Endodermal cell (in vitro differentiated cells): ENCODE measurements at regions not wholly inside any gene's neighbourhood (a gene's known extent, or its start where the extent isn't known, plus 50 kb on each side); places are given as distances from the start of the nearest gene placed in this dataset.

Experiments used
- DNase-seq: peaks from one replicate; pipeline ENCODE4 v3.0.0-alpha.2; 2017
- H3K27ac ChIP-seq: 2 replicates; pipeline ENCODE4 v1.5.1; 2013; ENCODE audit warnings: mild to moderate bottlenecking, low read depth, low read length, moderate library complexity
- H3K27me3 ChIP-seq: 2 replicates; pipeline ENCODE4 v1.6.1; 2013; ENCODE audit warnings: mild to moderate bottlenecking, low read length, moderate library complexity; ENCODE audit not compliant: insufficient read depth, control insufficient read depth, poor library complexity, severe bottlenecking
- H3K36me3 ChIP-seq: 2 replicates; pipeline ENCODE4 v1.7.0; 2013; ENCODE audit warnings: mild to moderate bottlenecking, low read length, moderate library complexity; ENCODE audit not compliant: control insufficient read depth, insufficient read depth
- H3K4me1 ChIP-seq: one replicate; pipeline ENCODE4 v1.7.0; 2013; ENCODE audit warnings: low read length; ENCODE audit not compliant: control insufficient read depth, insufficient read depth
- H3K4me3 ChIP-seq: 2 replicates; pipeline ENCODE4 v1.5.1; 2013; ENCODE audit warnings: mild to moderate bottlenecking, low read length, moderate library complexity
- H3K9ac ChIP-seq: 2 replicates; pipeline ENCODE4 v1.6.1; 2013; ENCODE audit warnings: mild to moderate bottlenecking, low read length, moderate library complexity; ENCODE audit not compliant: poor library complexity, severe bottlenecking; ENCODE audit errors: extremely low read depth
- H3K9me3 ChIP-seq: 2 replicates; pipeline ENCODE4 v1.6.1; 2013; ENCODE audit warnings: mild to moderate bottlenecking, low read length, moderate library complexity; ENCODE audit not compliant: control insufficient read depth
- H3K27ac Mint-ChIP-seq: 2 replicates; pipeline ENCODE4 v1.8.0; 2020; ENCODE audit warnings: mixed read lengths
- H3K27me3 Mint-ChIP-seq: 2 replicates; pipeline ENCODE4 v1.8.0; 2021; ENCODE audit warnings: mild to moderate bottlenecking, mixed read lengths; ENCODE audit not compliant: insufficient read depth
- H3K36me3 Mint-ChIP-seq: 2 replicates; pipeline ENCODE4 v1.8.0; 2020; ENCODE audit warnings: low read depth, mixed read lengths
- H3K4me1 Mint-ChIP-seq: 2 replicates; pipeline ENCODE4 v1.8.0; 2020; ENCODE audit warnings: mixed read lengths
- H3K4me3 Mint-ChIP-seq: 2 replicates; pipeline ENCODE4 v1.8.0; 2020; ENCODE audit warnings: mild to moderate bottlenecking, moderate library complexity, mixed read lengths
- H3K9me3 Mint-ChIP-seq: 2 replicates; pipeline ENCODE4 v1.8.0; 2020; ENCODE audit warnings: mild to moderate bottlenecking, mixed read lengths
- CTCF ChIP-seq: fragments of 200-600 bp; sonication (generic); conservative IDR thresholded peaks from 2 replicates; pipeline ENCODE4 v1.5.0; 2021; ENCODE audit warnings: antibody characterized with exemption, mild to moderate bottlenecking
- WGBS, 2 experiments: methylation state at CpG; one replicate each; pipeline versions ENCODE4 v1.1.5 to v1.1.7; 2013; ENCODE audit warnings: missing lambda C conversion rate in 2 of 2, mixed read lengths in 1 of 2; ENCODE audit not compliant: insufficient coverage in 1 of 2, insufficient read length in 1 of 2; 5-methylcytosine and 5-hydroxymethylcytosine counted together

- peaks cover 2% of the 10 kb centered on the region for H3K4me1 Mint-ChIP-seq
- TF ChIP-seq CTCF, result no peak
- H3K36me3 ChIP-seq, result no peaks in the 10 kb centered on the region
- H3K27me3 Mint-ChIP-seq, result no peaks in the 10 kb centered on the region
- DNase-seq, result no peak
- H3K9me3 Mint-ChIP-seq, result no peaks in the 10 kb centered on the region
- H3K9me3 ChIP-seq, result no peaks in the 10 kb centered on the region
- H3K4me1 ChIP-seq, result no peaks in the 10 kb centered on the region
- no peak overlapping the region for H3K9ac ChIP-seq
- peaks cover 21% of the 10 kb centered on the region for H3K27me3 ChIP-seq
- H3K27ac ChIP-seq, result no peak overlapping the region
- H3K4me3 Mint-ChIP-seq, result no peak overlapping the region
- 91 to 94% methylated on average over 1 to 4 of the region's 4 CpGs for WGBS, 2 experiments
- no peaks in the 10 kb centered on the region for H3K36me3 Mint-ChIP-seq
- no peak overlapping the region for H3K27ac Mint-ChIP-seq
- H3K4me3 ChIP-seq, result no peak overlapping the region
Measured at GRCh38 chr12:98275131-98275475, 240.3 kb upstream of the TMPO start.

GRCh38 chr12:98280152-98280551 is 235.2 kb upstream of the TMPO start:
- H3K36me3 ChIP-seq, result no peaks in the 10 kb centered on the region
- Mint-ChIP-seq H3K4me3 (no peak overlapping the region), H3K36me3 (no peaks in the 10 kb centered on the region), H3K4me1 (no peaks in the 10 kb centered on the region), H3K9me3 (no peaks in the 10 kb centered on the region), H3K27me3 (no peaks in the 10 kb centered on the region), H3K27ac (no peak overlapping the region)
- H3K9ac ChIP-seq, result no peak overlapping the region
- peak; percentile 53 for TF ChIP-seq CTCF
- no peaks in the 10 kb centered on the region for H3K9me3 ChIP-seq
- no peak for DNase-seq
- H3K27me3 ChIP-seq, result peaks cover 15% of the 10 kb centered on the region
- no peak overlapping the region for H3K27ac ChIP-seq
- H3K4me3 ChIP-seq, result no peak overlapping the region
- WGBS, 2 experiments, result 87 to 88% methylated on average over 6 of the region's 6 CpGs
- H3K4me1 ChIP-seq, result no peaks in the 10 kb centered on the region

GRCh38 chr12:98280621-98281020 is 234.8 kb upstream of the TMPO start:
- no peaks in the 10 kb centered on the region for H3K36me3 ChIP-seq
- H3K27ac ChIP-seq, result no peak overlapping the region
- no peak for DNase-seq
- no peaks in the 10 kb centered on the region for H3K27me3 Mint-ChIP-seq
- no peaks in the 10 kb centered on the region for H3K4me1 ChIP-seq
- no peaks in the 10 kb centered on the region for H3K4me1 Mint-ChIP-seq
- no peaks in the 10 kb centered on the region for H3K9me3 Mint-ChIP-seq
- no peak for TF ChIP-seq CTCF
- WGBS, 2 experiments, result 93 to 94% methylated on average over 5 to 7 of the region's 7 CpGs
- H3K36me3 Mint-ChIP-seq, result no peaks in the 10 kb centered on the region
- no peaks in the 10 kb centered on the region for H3K9me3 ChIP-seq
- H3K27me3 ChIP-seq, result peaks cover 10% of the 10 kb centered on the region
- H3K4me3 Mint-ChIP-seq, result no peak overlapping the region
- H3K9ac ChIP-seq, result no peak overlapping the region
- no peak overlapping the region for H3K27ac Mint-ChIP-seq
- H3K4me3 ChIP-seq, result no peak overlapping the region
